Astrocyte of the spinal cord (primary cell): ENCODE measurements at regions not wholly inside any gene's neighbourhood (a gene's known extent, or its start where the extent isn't known, plus 50 kb on each side); places are given as distances from the start of the nearest gene placed in this dataset.

ENCODE experiments used
- DNase-seq: peaks from one replicate; pipeline ENCODE4 v3.0.0; 2011; ENCODE audit warnings: low read depth, low spot score
- H3K4me3 ChIP-seq: 2 replicates; pipeline ENCODE4 v1.5.1; 2011; ENCODE audit warnings: low read depth, mild to moderate bottlenecking, low read length, moderate library complexity
- in situ Hi-C: cut with HindIII; loops from 2 replicates; pipeline ENCODE4 v1.10.0; 2017; ENCODE audit warnings: low sequenced_read_pairs
- TF ChIP-seq, protein P1 (sequence below): IDR thresholded peaks from 2 replicates; pipeline ENCODE4 v1.5.1; 2012; ENCODE audit warnings: low read depth, mild to moderate bottlenecking, low read length, inconsistent platforms

DNA sequence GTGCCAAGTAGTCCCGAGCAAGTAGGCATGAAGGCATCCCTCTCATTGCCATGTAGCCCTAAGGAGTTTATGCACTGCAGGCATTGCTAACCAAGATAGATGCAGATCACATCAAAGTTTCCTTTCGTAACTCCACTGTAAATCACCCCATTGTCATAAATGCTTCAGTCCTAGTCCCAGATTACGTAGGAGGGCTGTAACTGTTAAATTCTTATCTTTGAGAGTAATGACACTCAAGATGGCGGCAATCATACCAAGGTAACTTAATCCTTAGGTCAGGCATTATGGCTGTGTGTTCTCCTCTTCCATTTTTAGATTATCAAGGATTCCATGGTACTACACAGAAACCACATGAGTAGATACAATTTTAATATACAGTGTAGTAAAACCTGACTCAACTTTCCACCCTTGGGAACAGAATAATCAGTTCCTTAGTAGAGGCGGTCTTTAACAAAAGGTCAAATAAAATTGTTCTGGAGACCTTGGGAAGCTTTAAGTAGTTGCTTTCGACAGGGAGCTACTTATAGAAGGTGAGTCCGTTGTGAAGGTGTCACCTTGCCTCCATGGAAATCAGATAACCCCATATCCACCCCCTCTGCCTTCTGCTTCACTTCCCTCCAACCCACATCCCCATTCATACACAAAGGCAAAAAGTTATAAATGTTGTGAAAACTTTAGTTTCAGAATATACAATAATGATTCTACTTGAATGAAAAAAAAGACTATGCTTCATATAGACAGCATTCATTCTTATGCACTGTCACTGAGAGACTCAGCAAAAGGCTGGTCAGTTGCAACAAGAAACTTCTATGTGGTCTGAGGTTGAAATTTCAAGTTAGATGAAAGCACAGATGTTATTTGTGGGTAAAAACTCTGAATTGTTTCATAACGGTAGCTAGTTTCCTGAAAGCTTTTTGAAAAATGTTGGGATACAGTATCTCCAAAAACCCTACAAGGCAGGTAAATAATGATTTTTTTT, 64.8 kb upstream of the GALNT5 start:
- in situ Hi-C loops, result no loop called here
- no peak overlapping the region for H3K4me3 ChIP-seq
- DNase-seq, result peak; percentile 17
- TF ChIP-seq, protein P1, sequence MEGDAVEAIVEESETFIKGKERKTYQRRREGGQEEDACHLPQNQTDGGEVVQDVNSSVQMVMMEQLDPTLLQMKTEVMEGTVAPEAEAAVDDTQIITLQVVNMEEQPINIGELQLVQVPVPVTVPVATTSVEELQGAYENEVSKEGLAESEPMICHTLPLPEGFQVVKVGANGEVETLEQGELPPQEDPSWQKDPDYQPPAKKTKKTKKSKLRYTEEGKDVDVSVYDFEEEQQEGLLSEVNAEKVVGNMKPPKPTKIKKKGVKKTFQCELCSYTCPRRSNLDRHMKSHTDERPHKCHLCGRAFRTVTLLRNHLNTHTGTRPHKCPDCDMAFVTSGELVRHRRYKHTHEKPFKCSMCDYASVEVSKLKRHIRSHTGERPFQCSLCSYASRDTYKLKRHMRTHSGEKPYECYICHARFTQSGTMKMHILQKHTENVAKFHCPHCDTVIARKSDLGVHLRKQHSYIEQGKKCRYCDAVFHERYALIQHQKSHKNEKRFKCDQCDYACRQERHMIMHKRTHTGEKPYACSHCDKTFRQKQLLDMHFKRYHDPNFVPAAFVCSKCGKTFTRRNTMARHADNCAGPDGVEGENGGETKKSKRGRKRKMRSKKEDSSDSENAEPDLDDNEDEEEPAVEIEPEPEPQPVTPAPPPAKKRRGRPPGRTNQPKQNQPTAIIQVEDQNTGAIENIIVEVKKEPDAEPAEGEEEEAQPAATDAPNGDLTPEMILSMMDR, result no peak

DNA sequence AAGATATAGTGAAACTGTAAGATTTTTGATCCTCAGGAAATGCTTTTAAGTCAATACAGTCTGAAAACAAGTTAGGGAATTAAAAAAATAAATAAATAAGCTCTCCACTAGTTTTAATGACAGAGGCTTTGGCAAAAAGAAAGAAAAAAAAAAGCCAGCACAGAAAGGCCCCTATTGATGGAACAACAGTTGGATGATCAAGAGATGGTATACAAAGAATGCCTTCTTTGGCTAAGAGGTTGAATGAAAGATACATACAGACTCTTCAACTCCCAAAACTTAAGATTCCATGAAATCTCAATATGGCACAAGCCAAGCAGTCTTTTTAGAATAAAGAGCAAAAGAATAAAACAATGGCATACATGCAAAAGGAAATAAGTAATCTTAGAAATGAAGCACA, 64.0 kb upstream of the GALNT5 start:
- in situ Hi-C loops, result no loop called here
- H3K4me3 ChIP-seq, result no peak overlapping the region
- no peak for DNase-seq
- TF ChIP-seq, protein P1, result no peak

DNA sequence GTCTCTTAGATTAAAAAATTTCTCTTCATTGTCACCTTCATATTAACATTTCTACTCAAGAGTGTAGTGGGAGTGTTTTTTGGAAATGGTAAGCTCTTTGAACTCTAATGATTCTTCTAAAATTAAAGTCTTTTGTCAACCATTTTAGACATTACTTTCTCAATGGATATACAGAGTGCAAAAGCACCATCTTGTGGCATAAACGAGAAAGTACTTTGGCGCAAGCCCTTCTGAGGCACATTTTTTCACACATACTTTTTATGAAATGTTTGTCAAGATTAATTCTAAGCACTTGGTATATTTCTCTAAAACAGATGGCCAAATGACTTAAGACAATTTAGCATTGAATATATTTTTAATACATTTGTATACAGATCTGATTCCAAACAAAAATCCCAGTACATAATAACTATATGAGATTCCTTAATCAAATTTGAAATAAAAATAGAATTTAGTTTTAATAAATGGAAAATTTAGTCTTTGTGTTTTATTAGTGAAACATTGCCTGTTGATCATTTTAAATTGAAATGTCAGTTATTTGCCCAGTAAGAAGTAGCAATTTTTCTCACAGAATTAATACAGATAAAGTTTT, 63.3 kb upstream of the GALNT5 start:
- peak; percentile 74 for DNase-seq
- no peak overlapping the region for H3K4me3 ChIP-seq
- TF ChIP-seq, protein P1, result peak; percentile 69
- in situ Hi-C loops, result no loop called here

DNA sequence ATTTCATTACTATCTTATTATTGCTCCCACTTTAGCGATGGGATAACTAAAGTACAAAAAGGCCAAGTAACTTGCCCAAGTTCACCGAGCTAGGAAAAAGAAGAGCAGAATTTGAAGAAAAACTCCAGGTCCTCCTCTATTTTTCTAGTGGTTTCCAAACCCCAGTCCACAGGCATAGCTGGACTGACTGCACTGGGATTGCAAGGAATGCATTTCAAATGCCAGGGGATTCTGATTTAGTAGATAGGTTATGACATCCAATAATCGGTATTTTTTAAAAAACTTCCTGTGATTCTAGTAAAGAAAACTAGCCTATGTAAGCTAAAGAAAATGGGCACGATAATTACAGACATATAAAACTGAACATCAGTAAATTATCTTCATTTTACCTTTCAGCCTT, 62.7 kb upstream of the GALNT5 start:
- no peak overlapping the region for H3K4me3 ChIP-seq
- in situ Hi-C loops, result no loop called here
- TF ChIP-seq, protein P1, result no peak
- DNase-seq, result no peak

DNA sequence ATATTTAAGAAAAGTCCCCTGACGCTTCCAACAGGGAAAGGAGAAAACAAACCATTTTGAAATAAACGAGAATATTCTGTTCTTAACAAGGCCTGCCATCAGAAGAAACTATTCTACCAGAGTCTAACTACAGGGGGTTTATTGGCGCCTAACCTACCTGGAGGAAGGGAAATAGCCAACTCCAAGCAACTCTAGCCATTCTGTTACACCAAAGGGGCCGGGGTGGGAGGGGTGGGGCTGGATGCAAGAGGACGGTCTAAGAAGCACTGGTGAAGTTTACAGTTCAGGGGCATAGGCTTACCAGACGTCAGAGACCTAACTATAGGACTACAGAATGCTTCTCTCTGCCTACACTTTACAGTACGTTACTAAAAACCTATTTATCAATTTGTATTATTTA, 60.5 kb upstream of the GALNT5 start:
- TF ChIP-seq, protein P1, result no peak
- in situ Hi-C loops, result no loop called here

DNA sequence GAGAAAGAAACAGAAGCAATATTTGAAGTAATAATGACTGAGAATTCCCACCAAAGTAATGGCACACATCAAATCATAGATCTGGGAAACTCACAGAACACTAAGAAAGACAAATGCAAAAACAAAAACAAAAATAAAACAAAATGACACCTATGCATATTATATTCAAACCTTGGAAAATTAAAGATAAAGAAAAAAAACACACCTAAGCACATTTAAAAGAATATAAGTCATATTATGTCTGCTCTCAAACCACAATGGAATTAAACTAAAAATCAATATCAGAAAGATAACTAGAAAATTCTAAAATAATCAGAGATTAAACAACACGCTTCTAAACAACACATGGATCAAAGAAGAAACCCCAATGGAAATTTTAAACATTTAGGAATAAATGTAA, 59.7 kb upstream of the GALNT5 start:
- DNase-seq, result no peak
- in situ Hi-C loops, result no loop called here
- TF ChIP-seq, protein P1, result no peak
- H3K4me3 ChIP-seq, result no peak overlapping the region

More for the DNA sequence above, 60.5 kb upstream of the GALNT5 start:
- DNase-seq, result no peak
- no peak overlapping the region for H3K4me3 ChIP-seq
